GM19455 (cell line): ENCODE measurements at regions not wholly inside any gene's neighbourhood (a gene's known extent, or its start where the extent isn't known, plus 50 kb on each side); places are given as distances from the start of the nearest gene placed in this dataset.
"Not testable (repeated sequence)": the region's sequence is repeated elsewhere in the genome, so short reads cannot be mapped to it uniquely, and the experiment has no call there.

Experiments
- ATAC-seq: cut with Tn5 transposase; IDR thresholded peaks from one replicate; pipeline ENCODE4 v1.9.1; 2021; ENCODE audit not compliant: unreplicated experiment

GRCh38 chr10:10020945-10021344 lies 996.7 kb upstream of the CELF2 start:
- ATAC-seq = no peak

- no peak for ATAC-seq
Measured at GRCh38 chr10:10032991-10033390, 984.7 kb upstream of the CELF2 start.

- no peak for ATAC-seq
Measured at GRCh38 chr10:10038348-10038747, 979.3 kb upstream of the CELF2 start.

- ATAC-seq = no peak
Measured at GRCh38 chr10:10039595-10039994, 978.1 kb upstream of the CELF2 start.

- no peak for ATAC-seq
Measured at GRCh38 chr10:10043083-10043482, 974.6 kb upstream of the CELF2 start.

- no peak for ATAC-seq
Measured at GRCh38 chr10:10044922-10045764, 972.5 kb upstream of the CELF2 start.

- no peak for ATAC-seq
Measured at GRCh38 chr10:10045765-10046028, 972.0 kb upstream of the CELF2 start.

- ATAC-seq = no peak
Measured at GRCh38 chr10:10047426-10047825, 970.2 kb upstream of the CELF2 start.

GRCh38 chr10:10053051-10053450 lies 964.6 kb upstream of the CELF2 start:
- ATAC-seq = no peak

GRCh38 chr10:10054466-10054865 lies 963.2 kb upstream of the CELF2 start:
- ATAC-seq = no peak

GRCh38 chr10:10055656-10056442 lies 961.8 kb upstream of the CELF2 start:
- ATAC-seq = no peak

- ATAC-seq = no peak
Measured at GRCh38 chr10:10056961-10057360, 960.7 kb upstream of the CELF2 start.

- ATAC-seq = no peak
Measured at GRCh38 chr10:10067644-10068043, 950.0 kb upstream of the CELF2 start.

- ATAC-seq = not testable (repeated sequence)
Measured at GRCh38 chr10:10074847-10075246, 942.8 kb upstream of the CELF2 start.

GRCh38 chr10:10078446-10078845 lies 939.2 kb upstream of the CELF2 start:
- no peak for ATAC-seq

GRCh38 chr10:10092581-10092980 lies 925.1 kb upstream of the CELF2 start:
- ATAC-seq = no peak

GRCh38 chr10:10093021-10093420 lies 924.7 kb upstream of the CELF2 start:
- ATAC-seq = no peak

GRCh38 chr10:10094691-10095090 lies 923.0 kb upstream of the CELF2 start:
- ATAC-seq = no peak

- ATAC-seq = no peak
Measured at GRCh38 chr10:10096296-10096695, 921.4 kb upstream of the CELF2 start.

- ATAC-seq = no peak
Measured at GRCh38 chr10:10096898-10097297, 920.8 kb upstream of the CELF2 start.

- no peak for ATAC-seq
Measured at GRCh38 chr10:10101106-10101505, 916.6 kb upstream of the CELF2 start.

- no peak for ATAC-seq
Measured at GRCh38 chr10:10110844-10111490, 906.7 kb upstream of the CELF2 start.
